GM23338 (cell line): ENCODE measurements at regions not wholly inside any gene's neighbourhood (a gene's known extent, or its start where the extent isn't known, plus 50 kb on each side); places are given as distances from the start of the nearest gene placed in this dataset.

Experiments used
- CREB1 ChIP-seq: fragments of 250-450 bp; sonication (Bioruptor Pico); IDR thresholded peaks from 2 replicates; pipeline ENCODE4 v1.5.0; 2020; ENCODE audit warnings: low read depth, mild to moderate bottlenecking, moderate library complexity
- EZH2 ChIP-seq: fragments of 200-600 bp; sonication (generic); IDR thresholded peaks from one replicate; pipeline ENCODE4 v1.8.0; 2017; ENCODE audit warnings: antibody characterized with exemption, mild to moderate bottlenecking, low read depth; ENCODE audit not compliant: unreplicated experiment
- EZH2phosphoT487 ChIP-seq: fragments of 200-600 bp; sonication (generic); IDR thresholded peaks from one replicate; pipeline ENCODE4 v1.8.1; 2018; ENCODE audit warnings: antibody characterized with exemption; ENCODE audit not compliant: unreplicated experiment
- JUNB ChIP-seq: IDR thresholded peaks from one replicate; pipeline ENCODE4 v1.6.1; 2016; ENCODE audit warnings: antibody characterized with exemption; ENCODE audit not compliant: unreplicated experiment
- NANOG ChIP-seq: IDR thresholded peaks from 2 replicates; pipeline ENCODE4 v1.6.1; 2016; ENCODE audit warnings: antibody characterized with exemption, borderline replicate concordance
- POLR2AphosphoS5 ChIP-seq: IDR thresholded peaks from 2 replicates; pipeline ENCODE4 v1.6.1; 2016; ENCODE audit warnings: antibody characterized with exemption, low read depth
- ZNF114 ChIP-seq: fragments of 250-450 bp; sonication (Bioruptor Pico); IDR thresholded peaks from 2 replicates; pipeline ENCODE4 v1.5.0; 2020; ENCODE audit warnings: mild to moderate bottlenecking, moderate library complexity
- ZNF331 ChIP-seq: fragments of 250-450 bp; sonication (Bioruptor Pico); IDR thresholded peaks from 2 replicates; pipeline ENCODE4 v1.5.0; 2020; ENCODE audit warnings: low read depth, mild to moderate bottlenecking, moderate library complexity
- TF ChIP-seq, protein P1 (sequence below), 2 experiments: fragments of 200-600 bp in 1 of 2; sonication (generic) in 1 of 2; conservative IDR thresholded peaks; 2 replicates each; pipeline versions ENCODE4 v1.5.1 to v1.6.1; 2016 to 2017; ENCODE audit warnings: antibody characterized with exemption in 2 of 2, low read depth in 2 of 2, mild to moderate bottlenecking in 2 of 2, moderate library complexity in 1 of 2
- TF ChIP-seq, protein P2 (sequence below): fragments of 250-450 bp; sonication (Bioruptor Pico); IDR thresholded peaks from 2 replicates; pipeline ENCODE4 v1.5.0; 2020; ENCODE audit warnings: mild to moderate bottlenecking, moderate library complexity
- TF ChIP-seq, protein P3 (sequence below): IDR thresholded peaks from one replicate; pipeline ENCODE4 v1.6.1; 2018; ENCODE audit warnings: antibody characterized with exemption; ENCODE audit not compliant: unreplicated experiment
- TF ChIP-seq, protein P4 (sequence below): IDR thresholded peaks from 2 replicates; pipeline ENCODE4 v1.6.1; 2016; ENCODE audit warnings: antibody characterized with exemption

DNA sequence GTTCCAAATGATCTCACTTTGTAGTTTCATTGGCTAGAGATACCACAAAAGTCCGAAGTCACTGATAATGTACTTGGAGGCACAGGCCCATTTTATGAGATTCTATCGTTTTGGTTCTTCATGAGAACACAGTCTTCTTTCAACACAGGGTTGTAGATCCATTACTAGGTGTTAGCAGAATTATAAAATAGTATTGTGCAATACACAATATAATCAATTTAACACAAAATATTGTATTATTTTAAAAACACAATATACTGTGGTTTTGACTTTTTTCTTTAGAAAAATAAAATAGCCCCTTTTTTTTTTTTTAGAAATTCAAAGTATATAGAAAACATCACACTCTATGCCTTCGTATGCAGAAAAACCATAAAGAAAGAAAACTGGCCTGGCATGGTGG, 138.6 kb upstream of the TSC22D2 start:
- TF ChIP-seq JUNB, result no peak
- TF ChIP-seq NANOG, result no peak
- TF ChIP-seq, protein P1, sequence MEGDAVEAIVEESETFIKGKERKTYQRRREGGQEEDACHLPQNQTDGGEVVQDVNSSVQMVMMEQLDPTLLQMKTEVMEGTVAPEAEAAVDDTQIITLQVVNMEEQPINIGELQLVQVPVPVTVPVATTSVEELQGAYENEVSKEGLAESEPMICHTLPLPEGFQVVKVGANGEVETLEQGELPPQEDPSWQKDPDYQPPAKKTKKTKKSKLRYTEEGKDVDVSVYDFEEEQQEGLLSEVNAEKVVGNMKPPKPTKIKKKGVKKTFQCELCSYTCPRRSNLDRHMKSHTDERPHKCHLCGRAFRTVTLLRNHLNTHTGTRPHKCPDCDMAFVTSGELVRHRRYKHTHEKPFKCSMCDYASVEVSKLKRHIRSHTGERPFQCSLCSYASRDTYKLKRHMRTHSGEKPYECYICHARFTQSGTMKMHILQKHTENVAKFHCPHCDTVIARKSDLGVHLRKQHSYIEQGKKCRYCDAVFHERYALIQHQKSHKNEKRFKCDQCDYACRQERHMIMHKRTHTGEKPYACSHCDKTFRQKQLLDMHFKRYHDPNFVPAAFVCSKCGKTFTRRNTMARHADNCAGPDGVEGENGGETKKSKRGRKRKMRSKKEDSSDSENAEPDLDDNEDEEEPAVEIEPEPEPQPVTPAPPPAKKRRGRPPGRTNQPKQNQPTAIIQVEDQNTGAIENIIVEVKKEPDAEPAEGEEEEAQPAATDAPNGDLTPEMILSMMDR (conservative IDR thresholded peaks at IDR 0.05; ENCODE audit: low read depth in 2 of 2), result no peak
- TF ChIP-seq EZH2, result no peak
- TF ChIP-seq ZNF331 (CRISPR knock-in tag), result no peak
- TF ChIP-seq EZH2phosphoT487, result no peak
- TF ChIP-seq POLR2AphosphoS5, result no peak
- TF ChIP-seq, protein P2, sequence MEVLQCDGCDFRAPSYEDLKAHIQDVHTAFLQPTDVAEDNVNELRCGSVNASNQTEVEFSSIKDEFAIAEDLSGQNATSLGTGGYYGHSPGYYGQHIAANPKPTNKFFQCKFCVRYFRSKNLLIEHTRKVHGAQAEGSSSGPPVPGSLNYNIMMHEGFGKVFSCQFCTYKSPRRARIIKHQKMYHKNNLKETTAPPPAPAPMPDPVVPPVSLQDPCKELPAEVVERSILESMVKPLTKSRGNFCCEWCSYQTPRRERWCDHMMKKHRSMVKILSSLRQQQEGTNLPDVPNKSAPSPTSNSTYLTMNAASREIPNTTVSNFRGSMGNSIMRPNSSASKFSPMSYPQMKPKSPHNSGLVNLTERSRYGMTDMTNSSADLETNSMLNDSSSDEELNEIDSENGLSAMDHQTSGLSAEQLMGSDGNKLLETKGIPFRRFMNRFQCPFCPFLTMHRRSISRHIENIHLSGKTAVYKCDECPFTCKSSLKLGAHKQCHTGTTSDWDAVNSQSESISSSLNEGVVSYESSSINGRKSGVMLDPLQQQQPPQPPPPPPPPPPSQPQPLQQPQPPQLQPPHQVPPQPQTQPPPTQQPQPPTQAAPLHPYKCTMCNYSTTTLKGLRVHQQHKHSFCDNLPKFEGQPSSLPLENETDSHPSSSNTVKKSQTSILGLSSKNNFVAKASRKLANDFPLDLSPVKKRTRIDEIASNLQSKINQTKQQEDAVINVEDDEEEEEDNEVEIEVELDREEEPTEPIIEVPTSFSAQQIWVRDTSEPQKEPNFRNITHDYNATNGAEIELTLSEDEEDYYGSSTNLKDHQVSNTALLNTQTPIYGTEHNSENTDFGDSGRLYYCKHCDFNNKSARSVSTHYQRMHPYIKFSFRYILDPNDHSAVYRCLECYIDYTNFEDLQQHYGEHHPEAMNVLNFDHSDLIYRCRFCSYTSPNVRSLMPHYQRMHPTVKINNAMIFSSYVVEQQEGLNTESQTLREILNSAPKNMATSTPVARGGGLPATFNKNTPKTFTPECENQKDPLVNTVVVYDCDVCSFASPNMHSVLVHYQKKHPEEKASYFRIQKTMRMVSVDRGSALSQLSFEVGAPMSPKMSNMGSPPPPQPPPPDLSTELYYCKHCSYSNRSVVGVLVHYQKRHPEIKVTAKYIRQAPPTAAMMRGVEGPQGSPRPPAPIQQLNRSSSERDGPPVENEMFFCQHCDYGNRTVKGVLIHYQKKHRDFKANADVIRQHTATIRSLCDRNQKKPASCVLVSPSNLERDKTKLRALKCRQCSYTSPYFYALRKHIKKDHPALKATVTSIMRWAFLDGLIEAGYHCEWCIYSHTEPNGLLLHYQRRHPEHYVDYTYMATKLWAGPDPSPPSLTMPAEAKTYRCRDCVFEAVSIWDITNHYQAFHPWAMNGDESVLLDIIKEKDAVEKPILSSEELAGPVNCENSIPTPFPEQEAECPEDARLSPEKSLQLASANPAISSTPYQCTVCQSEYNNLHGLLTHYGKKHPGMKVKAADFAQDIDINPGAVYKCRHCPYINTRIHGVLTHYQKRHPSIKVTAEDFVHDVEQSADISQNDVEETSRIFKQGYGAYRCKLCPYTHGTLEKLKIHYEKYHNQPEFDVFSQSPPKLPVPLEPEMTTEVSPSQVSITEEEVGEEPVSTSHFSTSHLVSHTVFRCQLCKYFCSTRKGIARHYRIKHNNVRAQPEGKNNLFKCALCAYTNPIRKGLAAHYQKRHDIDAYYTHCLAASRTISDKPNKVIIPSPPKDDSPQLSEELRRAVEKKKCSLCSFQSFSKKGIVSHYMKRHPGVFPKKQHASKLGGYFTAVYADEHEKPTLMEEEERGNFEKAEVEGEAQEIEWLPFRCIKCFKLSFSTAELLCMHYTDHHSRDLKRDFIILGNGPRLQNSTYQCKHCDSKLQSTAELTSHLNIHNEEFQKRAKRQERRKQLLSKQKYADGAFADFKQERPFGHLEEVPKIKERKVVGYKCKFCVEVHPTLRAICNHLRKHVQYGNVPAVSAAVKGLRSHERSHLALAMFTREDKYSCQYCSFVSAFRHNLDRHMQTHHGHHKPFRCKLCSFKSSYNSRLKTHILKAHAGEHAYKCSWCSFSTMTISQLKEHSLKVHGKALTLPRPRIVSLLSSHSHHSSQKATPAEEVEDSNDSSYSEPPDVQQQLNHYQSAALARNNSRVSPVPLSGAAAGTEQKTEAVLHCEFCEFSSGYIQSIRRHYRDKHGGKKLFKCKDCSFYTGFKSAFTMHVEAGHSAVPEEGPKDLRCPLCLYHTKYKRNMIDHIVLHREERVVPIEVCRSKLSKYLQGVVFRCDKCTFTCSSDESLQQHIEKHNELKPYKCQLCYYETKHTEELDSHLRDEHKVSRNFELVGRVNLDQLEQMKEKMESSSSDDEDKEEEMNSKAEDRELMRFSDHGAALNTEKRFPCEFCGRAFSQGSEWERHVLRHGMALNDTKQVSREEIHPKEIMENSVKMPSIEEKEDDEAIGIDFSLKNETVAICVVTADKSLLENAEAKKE, result no peak
- TF ChIP-seq, protein P3, sequence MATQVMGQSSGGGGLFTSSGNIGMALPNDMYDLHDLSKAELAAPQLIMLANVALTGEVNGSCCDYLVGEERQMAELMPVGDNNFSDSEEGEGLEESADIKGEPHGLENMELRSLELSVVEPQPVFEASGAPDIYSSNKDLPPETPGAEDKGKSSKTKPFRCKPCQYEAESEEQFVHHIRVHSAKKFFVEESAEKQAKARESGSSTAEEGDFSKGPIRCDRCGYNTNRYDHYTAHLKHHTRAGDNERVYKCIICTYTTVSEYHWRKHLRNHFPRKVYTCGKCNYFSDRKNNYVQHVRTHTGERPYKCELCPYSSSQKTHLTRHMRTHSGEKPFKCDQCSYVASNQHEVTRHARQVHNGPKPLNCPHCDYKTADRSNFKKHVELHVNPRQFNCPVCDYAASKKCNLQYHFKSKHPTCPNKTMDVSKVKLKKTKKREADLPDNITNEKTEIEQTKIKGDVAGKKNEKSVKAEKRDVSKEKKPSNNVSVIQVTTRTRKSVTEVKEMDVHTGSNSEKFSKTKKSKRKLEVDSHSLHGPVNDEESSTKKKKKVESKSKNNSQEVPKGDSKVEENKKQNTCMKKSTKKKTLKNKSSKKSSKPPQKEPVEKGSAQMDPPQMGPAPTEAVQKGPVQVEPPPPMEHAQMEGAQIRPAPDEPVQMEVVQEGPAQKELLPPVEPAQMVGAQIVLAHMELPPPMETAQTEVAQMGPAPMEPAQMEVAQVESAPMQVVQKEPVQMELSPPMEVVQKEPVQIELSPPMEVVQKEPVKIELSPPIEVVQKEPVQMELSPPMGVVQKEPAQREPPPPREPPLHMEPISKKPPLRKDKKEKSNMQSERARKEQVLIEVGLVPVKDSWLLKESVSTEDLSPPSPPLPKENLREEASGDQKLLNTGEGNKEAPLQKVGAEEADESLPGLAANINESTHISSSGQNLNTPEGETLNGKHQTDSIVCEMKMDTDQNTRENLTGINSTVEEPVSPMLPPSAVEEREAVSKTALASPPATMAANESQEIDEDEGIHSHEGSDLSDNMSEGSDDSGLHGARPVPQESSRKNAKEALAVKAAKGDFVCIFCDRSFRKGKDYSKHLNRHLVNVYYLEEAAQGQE, result no peak
- TF ChIP-seq ZNF114, result no peak
- no peak for TF ChIP-seq CREB1 (CRISPR knock-in tag)
- TF ChIP-seq, protein P4, sequence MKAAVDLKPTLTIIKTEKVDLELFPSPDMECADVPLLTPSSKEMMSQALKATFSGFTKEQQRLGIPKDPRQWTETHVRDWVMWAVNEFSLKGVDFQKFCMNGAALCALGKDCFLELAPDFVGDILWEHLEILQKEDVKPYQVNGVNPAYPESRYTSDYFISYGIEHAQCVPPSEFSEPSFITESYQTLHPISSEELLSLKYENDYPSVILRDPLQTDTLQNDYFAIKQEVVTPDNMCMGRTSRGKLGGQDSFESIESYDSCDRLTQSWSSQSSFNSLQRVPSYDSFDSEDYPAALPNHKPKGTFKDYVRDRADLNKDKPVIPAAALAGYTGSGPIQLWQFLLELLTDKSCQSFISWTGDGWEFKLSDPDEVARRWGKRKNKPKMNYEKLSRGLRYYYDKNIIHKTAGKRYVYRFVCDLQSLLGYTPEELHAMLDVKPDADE, result no peak
